ENCODE measurements at regions not wholly inside any gene's neighbourhood (a gene's known extent, or its start where the extent isn't known, plus 50 kb on each side); places are given as distances from the start of the nearest gene placed in this dataset.

GRCh38 chr12:115078334-115078733 lies 394.4 kb upstream of the TBX3 start:
- ChIA-PET POLR2A (no interaction called here), CTCF (no interaction called here)
- DNase-seq, result no peak
- Histone ChIP-seq H3K9me2 (no peaks in the 10 kb centered on the region), H3K4me2 (no peak overlapping the region), H4K20me1 (ENCODE audit: insufficient read depth) (no peaks in the 10 kb centered on the region), H3K27ac (ENCODE audit: low read depth in 2 of 2, low read length in 1 of 2) (no peak overlapping the region), H3K27me3 (ENCODE audit: insufficient read depth) (no peaks in the 10 kb centered on the region), H3F3A (replicated peaks; ENCODE audit: insufficient read depth) (no peaks in the 10 kb centered on the region), H3K36me3 (replicated peaks in 1 of 2; ENCODE audit: control insufficient read depth in 1 of 2, insufficient read depth in 2 of 2, low read length in 1 of 2) (no peaks in the 10 kb centered on the region), H3K4me1 (ENCODE audit: control insufficient read depth in 1 of 2, insufficient read depth in 2 of 2, low read depth in 1 of 2, low read length in 1 of 2) (no peaks in the 10 kb centered on the region), H3K79me2 (ENCODE audit: insufficient read depth) (no peaks in the 10 kb centered on the region), H3K9ac (no peak overlapping the region), H2AFZ (ENCODE audit: low read depth) (no peak overlapping the region), H3K4me3 (ENCODE audit: low read depth in 2 of 2, low read length in 1 of 2) (no peak overlapping the region), H3K9me3 (no peaks in the 10 kb centered on the region)
- TF ChIP-seq RCOR1 (IDR thresholded peaks at IDR 0.05; ENCODE audit: low read length) (no peak), POLR2AphosphoS5 (IDR thresholded peaks at IDR 0.05; ENCODE audit: low read depth, low read length) (no peak), GATA2 (CRISPR knock-in tag; IDR thresholded peaks at IDR 0.05) (no peak)
- 61% methylated on average over 4 of the region's 4 CpGs for WGBS (ENCODE audit: low lambda C conversion rate)

GRCh38 chr12:115075552-115076170 lies 391.7 kb upstream of the TBX3 start:
- peak; percentile 25; the same call in 1 of the 2 replicates for TF ChIP-seq USF1 (IDR thresholded peaks at IDR 0.05; ENCODE audit: borderline replicate concordance, low read depth)
- no peak for TF ChIP-seq TEAD4 (IDR thresholded peaks at IDR 0.05; ENCODE audit: borderline replicate concordance, insufficient read depth)
- H3K79me2 ChIP-seq (ENCODE audit: insufficient read depth), result no peaks in the 10 kb centered on the region
- no peaks in the 10 kb centered on the region for H3F3A ChIP-seq (replicated peaks; ENCODE audit: insufficient read depth)
- no peaks in the 10 kb centered on the region for H3K9me3 ChIP-seq
- CTCF ChIA-PET, result no interaction called here
- H2AFZ ChIP-seq (ENCODE audit: low read depth), result no peak overlapping the region
- H3K9me2 ChIP-seq, result no peaks in the 10 kb centered on the region
- H3K4me2 ChIP-seq, result no peak overlapping the region
- H3K9ac ChIP-seq, result no peak overlapping the region
- DNase-seq, result no peak
- H3K36me3 ChIP-seq (replicated peaks in 1 of 2; ENCODE audit: control insufficient read depth in 1 of 2, insufficient read depth in 2 of 2, low read length in 1 of 2), result no peaks in the 10 kb centered on the region
- no peaks in the 10 kb centered on the region for H3K4me1 ChIP-seq (ENCODE audit: control insufficient read depth in 1 of 2, insufficient read depth in 2 of 2, low read depth in 1 of 2, low read length in 1 of 2)
- H4K20me1 ChIP-seq (ENCODE audit: insufficient read depth), result no peaks in the 10 kb centered on the region
- H3K27ac ChIP-seq (ENCODE audit: low read depth in 2 of 2, low read length in 1 of 2), result no peak overlapping the region
- no peaks in the 10 kb centered on the region for H3K27me3 ChIP-seq (ENCODE audit: insufficient read depth)
- no peak overlapping the region for H3K4me3 ChIP-seq (ENCODE audit: low read depth in 2 of 2, low read length in 1 of 2)
- POLR2A ChIA-PET, result no interaction called here
- WGBS (ENCODE audit: low lambda C conversion rate), result 65% methylated on average over 3 of the region's 3 CpGs

GRCh38 chr12:115074617-115075016 lies 390.6 kb upstream of the TBX3 start:
- ChIA-PET CTCF (no interaction called here), POLR2A (no interaction called here)
- Histone ChIP-seq H2AFZ (ENCODE audit: low read depth) (no peak overlapping the region), H4K20me1 (ENCODE audit: insufficient read depth) (no peaks in the 10 kb centered on the region), H3K4me2 (no peak overlapping the region), H3F3A (replicated peaks; ENCODE audit: insufficient read depth) (no peaks in the 10 kb centered on the region), H3K9me3 (no peaks in the 10 kb centered on the region), H3K79me2 (ENCODE audit: insufficient read depth) (no peaks in the 10 kb centered on the region), H3K9ac (no peak overlapping the region), H3K36me3 (replicated peaks in 1 of 2; ENCODE audit: control insufficient read depth in 1 of 2, insufficient read depth in 2 of 2, low read length in 1 of 2) (no peaks in the 10 kb centered on the region), H3K27me3 (ENCODE audit: insufficient read depth) (no peaks in the 10 kb centered on the region), H3K4me3 (ENCODE audit: low read depth in 2 of 2, low read length in 1 of 2) (no peak overlapping the region), H3K27ac (ENCODE audit: low read depth in 2 of 2, low read length in 1 of 2) (no peak overlapping the region), H3K9me2 (no peaks in the 10 kb centered on the region), H3K4me1 (ENCODE audit: control insufficient read depth in 1 of 2, insufficient read depth in 2 of 2, low read depth in 1 of 2, low read length in 1 of 2) (no peaks in the 10 kb centered on the region)
- 80% methylated on average over 5 of the region's 5 CpGs for WGBS (ENCODE audit: low lambda C conversion rate)
- DNase-seq, result no peak
- TF ChIP-seq CTCF (IDR thresholded peaks at IDR 0.05) (no peak), TAF1 (IDR thresholded peaks at IDR 0.05; ENCODE audit: borderline replicate concordance, low read depth, low read length) (no peak), SMC3 (IDR thresholded peaks at IDR 0.05; ENCODE audit: low read depth, low read length) (no peak), POLR2AphosphoS5 (IDR thresholded peaks at IDR 0.05; ENCODE audit: low read depth, low read length) (no peak), FOSL2 (IDR thresholded peaks at IDR 0.05; ENCODE audit: borderline replicate concordance, low read depth) (no peak), NRF1 (IDR thresholded peaks at IDR 0.05; ENCODE audit: low read depth, low read length) (no peak), CHD2 (IDR thresholded peaks at IDR 0.05; ENCODE audit: low read length, partially characterized antibody) (no peak), RCOR1 (IDR thresholded peaks at IDR 0.05; ENCODE audit: low read length) (no peak), ZBTB33 (IDR thresholded peaks at IDR 0.05; ENCODE audit: borderline replicate concordance, low read depth) (no peak), RFX5 (IDR thresholded peaks at IDR 0.05; ENCODE audit: low read length) (no peak), RAD21 (IDR thresholded peaks at IDR 0.05; ENCODE audit: low read length) (no peak), TCF12 (IDR thresholded peaks at IDR 0.05) (no peak), RXRA (IDR thresholded peaks at IDR 0.05; ENCODE audit: borderline replicate concordance, low read depth) (no peak), GATA2 (CRISPR knock-in tag; IDR thresholded peaks at IDR 0.05) (no peak), MXI1 (IDR thresholded peaks at IDR 0.05; ENCODE audit: low read depth, low read length) (no peak), EP300 (IDR thresholded peaks at IDR 0.05; ENCODE audit: borderline replicate concordance in 1 of 2, low read depth in 1 of 2, low read length in 1 of 2) (no peak)

Measured in SK-N-SH (cell line).